ENCODE measurements at regions not wholly inside any gene's neighbourhood (a gene's known extent, or its start where the extent isn't known, plus 50 kb on each side); places are given as distances from the start of the nearest gene placed in this dataset.

DNA sequence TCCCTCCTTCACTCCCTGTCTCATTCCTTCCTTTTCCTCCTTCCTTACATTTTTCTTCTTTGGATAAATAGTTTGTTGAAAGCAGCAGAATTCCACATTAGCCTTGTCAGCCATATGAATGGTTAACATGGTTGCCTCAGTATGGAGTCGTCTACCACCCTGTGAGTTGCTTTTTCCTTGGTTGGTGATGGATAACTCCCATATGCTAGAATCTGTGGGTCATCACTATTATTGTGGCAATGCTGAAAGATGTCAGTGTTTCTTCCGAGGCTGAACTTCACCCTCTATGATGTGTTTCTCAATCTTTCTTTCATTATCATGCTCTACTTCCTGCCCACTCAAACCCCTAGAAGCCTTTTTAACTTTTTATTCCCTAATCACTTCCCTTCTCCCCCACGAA lies 481.8 kb upstream of the KCNMB2 start:
- TF ChIP-seq, protein P1, sequence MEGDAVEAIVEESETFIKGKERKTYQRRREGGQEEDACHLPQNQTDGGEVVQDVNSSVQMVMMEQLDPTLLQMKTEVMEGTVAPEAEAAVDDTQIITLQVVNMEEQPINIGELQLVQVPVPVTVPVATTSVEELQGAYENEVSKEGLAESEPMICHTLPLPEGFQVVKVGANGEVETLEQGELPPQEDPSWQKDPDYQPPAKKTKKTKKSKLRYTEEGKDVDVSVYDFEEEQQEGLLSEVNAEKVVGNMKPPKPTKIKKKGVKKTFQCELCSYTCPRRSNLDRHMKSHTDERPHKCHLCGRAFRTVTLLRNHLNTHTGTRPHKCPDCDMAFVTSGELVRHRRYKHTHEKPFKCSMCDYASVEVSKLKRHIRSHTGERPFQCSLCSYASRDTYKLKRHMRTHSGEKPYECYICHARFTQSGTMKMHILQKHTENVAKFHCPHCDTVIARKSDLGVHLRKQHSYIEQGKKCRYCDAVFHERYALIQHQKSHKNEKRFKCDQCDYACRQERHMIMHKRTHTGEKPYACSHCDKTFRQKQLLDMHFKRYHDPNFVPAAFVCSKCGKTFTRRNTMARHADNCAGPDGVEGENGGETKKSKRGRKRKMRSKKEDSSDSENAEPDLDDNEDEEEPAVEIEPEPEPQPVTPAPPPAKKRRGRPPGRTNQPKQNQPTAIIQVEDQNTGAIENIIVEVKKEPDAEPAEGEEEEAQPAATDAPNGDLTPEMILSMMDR (conservative IDR thresholded peaks at IDR 0.05; ENCODE audit: low read length) = no peak
- no peak for TF ChIP-seq EZH2phosphoT487 (IDR thresholded peaks at IDR 0.05; ENCODE audit: borderline replicate concordance)

Measured in Loucy (cell line).